ENCODE measurements at regions not wholly inside any gene's neighbourhood (a gene's known extent, or its start where the extent isn't known, plus 50 kb on each side); places are given as distances from the start of the nearest gene placed in this dataset.

GRCh38 chr1:82384776-82385175 lies 584.0 kb downstream of the ADGRL2 start:
- no peak overlapping the region for H3K4me3 ChIP-seq
- no peaks in the 10 kb centered on the region for H3K4me1 ChIP-seq (replicated peaks in 1 of 2)
- no peaks in the 10 kb centered on the region for H3K36me3 ChIP-seq (replicated peaks in 1 of 2)
- DNase-seq: no peak
- no peaks in the 10 kb centered on the region for H3K27me3 ChIP-seq
- H3K9me3 ChIP-seq (replicated peaks in 1 of 3): no peaks in the 10 kb centered on the region
- intact Hi-C loops (cut with DNase I): no loop called here
- TF ChIP-seq POLR2A (IDR thresholded peaks at IDR 0.05) (no peak), CTCF (IDR thresholded peaks at IDR 0.05) (no peak)
- WGBS, 4 donors: 25 to 47% (median 37%) methylated on average over 3 of the region's 3 CpGs
- H3K27ac ChIP-seq: no peak overlapping the region

GRCh38 chr1:82377201-82377884 lies 576.6 kb downstream of the ADGRL2 start:
- Histone ChIP-seq H3K36me3 (replicated peaks in 1 of 2) (no peaks in the 10 kb centered on the region), H3K9me3 (replicated peaks in 1 of 3) (no peaks in the 10 kb centered on the region), H3K27ac (no peak overlapping the region), H3K4me1 (replicated peaks in 1 of 2) (no peaks in the 10 kb centered on the region), H3K27me3 (no peaks in the 10 kb centered on the region), H3K4me3 (no peak overlapping the region)
- intact Hi-C loops (cut with DNase I): no loop called here
- DNase-seq: no peak
- 78 to 82% (median 80%) methylated on average over 5 of the region's 5 CpGs for WGBS, 4 donors
- TF ChIP-seq CTCF (IDR thresholded peaks at IDR 0.05): no peak
- TF ChIP-seq POLR2A (IDR thresholded peaks at IDR 0.05): no peak

GRCh38 chr1:82373710-82374109 lies 573.0 kb downstream of the ADGRL2 start:
- Histone ChIP-seq H3K4me3 (no peak overlapping the region), H3K36me3 (replicated peaks in 1 of 2) (no peaks in the 10 kb centered on the region), H3K27me3 (no peaks in the 10 kb centered on the region), H3K9me3 (replicated peaks in 1 of 3) (no peaks in the 10 kb centered on the region), H3K4me1 (replicated peaks in 1 of 2) (no peaks in the 10 kb centered on the region), H3K27ac (no peak overlapping the region)
- intact Hi-C loops (cut with DNase I): no loop called here
- no peak for DNase-seq
- WGBS, 4 donors: 90 to 99% (median 96%) methylated on average over 2 of the region's 2 CpGs
- TF ChIP-seq CTCF (IDR thresholded peaks at IDR 0.05): no peak
- TF ChIP-seq POLR2A (IDR thresholded peaks at IDR 0.05): no peak

DNA sequence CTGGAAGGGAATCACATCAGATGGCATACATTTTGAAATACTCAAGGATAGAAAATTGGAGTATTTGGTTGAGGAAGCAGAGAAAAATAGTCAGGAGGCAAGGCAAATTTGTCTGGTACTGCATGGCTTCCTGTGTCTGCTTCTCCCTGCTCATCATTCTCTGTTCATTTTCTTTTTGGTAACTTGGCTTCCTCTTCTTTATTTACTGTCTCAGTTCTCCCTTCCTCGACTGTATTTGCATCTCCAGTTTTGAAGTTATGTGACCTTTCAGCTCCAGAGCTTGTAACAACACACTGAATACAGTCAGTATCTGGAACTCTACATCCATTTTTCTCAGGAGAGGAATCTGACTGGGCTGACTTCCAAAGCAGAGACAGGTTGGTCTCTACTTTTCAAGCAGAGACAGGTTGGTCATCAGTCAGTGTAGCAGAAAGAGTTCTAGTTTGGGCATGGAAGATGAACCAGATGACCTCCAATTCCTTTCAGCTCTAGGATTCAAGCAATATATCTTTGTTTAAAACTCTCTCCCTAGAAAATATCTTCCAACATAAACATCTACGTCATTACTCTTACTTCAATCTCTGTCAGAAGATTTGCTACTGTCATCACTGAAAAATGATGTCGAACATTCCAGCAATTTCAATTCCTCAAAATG lies 571.2 kb downstream of the ADGRL2 start:
- no peak for DNase-seq
- 39 to 43% (median 41%) methylated on average over 3 of the region's 3 CpGs for WGBS, 4 donors
- intact Hi-C loops (cut with DNase I): no loop called here
- Histone ChIP-seq H3K9me3 (replicated peaks in 1 of 3) (no peaks in the 10 kb centered on the region), H3K4me3 (no peak overlapping the region), H3K27me3 (no peaks in the 10 kb centered on the region), H3K36me3 (replicated peaks in 1 of 2) (no peaks in the 10 kb centered on the region), H3K27ac (no peak overlapping the region), H3K4me1 (replicated peaks in 1 of 2) (no peaks in the 10 kb centered on the region)
- TF ChIP-seq POLR2A (IDR thresholded peaks at IDR 0.05) (no peak), CTCF (IDR thresholded peaks at IDR 0.05) (no peak)

All from adrenal gland (tissue), 9 donors.